HCT116 (cell line): ENCODE measurements at regions not wholly inside any gene's neighbourhood (a gene's known extent, or its start where the extent isn't known, plus 50 kb on each side); places are given as distances from the start of the nearest gene placed in this dataset.

ENCODE experiments used
- ATAC-seq: fragments of 200-7000 bp; cut with Tn5 transposase; 2 replicates; pipeline ENCODE4 v1.9.1; 2020; ENCODE audit warnings: mild to moderate bottlenecking, moderate library complexity
- BruUV-seq: library from RNA; stranded (reverse); fragments of 400-500 nt; replicated peaks from 2 replicates; lab custom pipeline; 2021; lab: Mats Ljungman, UMichigan
- CTCF ChIA-PET: fragments of 300-600 bp; sonication (Branson Sonifier 250); formaldehyde crosslinking; loops from one replicate; lab custom pipeline; 2021; ENCODE audit warnings: antibody characterized with exemption; lab: Charles Lee
- POLR2A ChIA-PET: fragments of 300-600, 350-600 bp; sonication (Branson Sonifier 250); formaldehyde crosslinking; loops from one replicate; lab custom pipeline; 2021; ENCODE audit warnings: antibody characterized with exemption; lab: Charles Lee
- RAD21 ChIA-PET, 2 experiments: fragments of 300-600 bp; sonication (Branson Sonifier 250); formaldehyde crosslinking; loops; one replicate each; lab custom pipeline; 2023; ENCODE audit warnings: low total read pairs in 2 of 2; ENCODE audit not compliant: uncharacterized antibody in 2 of 2, unreplicated experiment in 2 of 2, low non-redundant PET in 1 of 2; lab: Charles Lee
- DNase-seq: peaks from one replicate; pipeline ENCODE4 v3.0.0-alpha.2; 2010; ENCODE audit warnings: low read depth, low spot score
- H2AFZ ChIP-seq: fragments of 200-600 bp; shearing (Covaris generic), sonication (generic); 2 replicates; pipeline ENCODE4 v1.6.1; 2017; ENCODE audit warnings: low read depth, mixed run types, mixed read lengths, antibody characterized with exemption, low read length; ENCODE audit not compliant: poor library complexity, severe bottlenecking
- H3K27ac ChIP-seq: 2 replicates; pipeline ENCODE4 v1.5.1; 2012; ENCODE audit warnings: low read depth, low read length
- H3K27me3 ChIP-seq: fragments of 200-600 bp; sonication (generic); 2 replicates; pipeline ENCODE4 v1.6.1; 2016; ENCODE audit warnings: mixed run types, low read length, mixed read lengths; ENCODE audit not compliant: insufficient read depth
- H3K36me3 ChIP-seq, 2 experiments: fragments of 200-500 bp in 1 of 2; fragments of 200-600 bp in 1 of 2; sonication (Bioruptor generic) in 1 of 2; sonication (generic) in 1 of 2; 2 replicates each; pipeline versions ENCODE4 v1.5.1 to v1.6.1; 2014 to 2016; ENCODE audit warnings: low read length in 2 of 2, inconsistent platforms in 1 of 2, mixed read lengths in 1 of 2, mixed run types in 1 of 2; ENCODE audit not compliant: insufficient read depth in 2 of 2, control insufficient read depth in 1 of 2
- H3K4me1 ChIP-seq, 2 experiments: fragments of 200-600 bp in 1 of 2; sonication (generic) in 1 of 2; 2 replicates each; pipeline versions ENCODE4 v1.5.1 to v1.6.1; 2012 to 2017; ENCODE audit warnings: low read length in 2 of 2, inconsistent platforms in 1 of 2, mild to moderate bottlenecking in 1 of 2, mixed read lengths in 1 of 2, mixed run types in 1 of 2, moderate library complexity in 1 of 2; ENCODE audit not compliant: insufficient read depth in 2 of 2, control insufficient read depth in 1 of 2
- H3K4me2 ChIP-seq: fragments of 200-600 bp; sonication (generic); 2 replicates; pipeline ENCODE4 v1.6.1; 2017; ENCODE audit warnings: mixed run types, low read length, mixed read lengths
- H3K4me3 ChIP-seq, 2 experiments: fragments of 200-600 bp in 1 of 2; sonication (generic) in 1 of 2; replicated peaks in 1 of 2; 2 replicates each; pipeline ENCODE4 v1.5.1; 2011 to 2016; ENCODE audit warnings: low read length in 2 of 2, control low read depth in 1 of 2, low read depth in 1 of 2, mild to moderate bottlenecking in 1 of 2, mixed read lengths in 1 of 2, mixed run types in 1 of 2
- H3K79me2 ChIP-seq: fragments of 200-600 bp; sonication (generic); 2 replicates; pipeline ENCODE4 v1.6.1; 2017; ENCODE audit warnings: mild to moderate bottlenecking, mixed run types, low read length, moderate library complexity, mixed read lengths; ENCODE audit not compliant: insufficient read depth
- H3K9ac ChIP-seq: fragments of 200-600 bp; sonication (generic); 2 replicates; pipeline ENCODE4 v1.6.1; 2016; ENCODE audit warnings: low read length, mixed read lengths
- H3K9me2 ChIP-seq: fragments of 200-600 bp; sonication (generic), shearing (Covaris generic); 2 replicates; pipeline ENCODE4 v1.6.1; 2017; ENCODE audit warnings: mixed run types, mild to moderate bottlenecking, moderate library complexity; ENCODE audit not compliant: insufficient read depth
- H3K9me3 ChIP-seq, 2 experiments: fragments of 200-500 bp in 1 of 2; fragments of 200-600 bp in 1 of 2; sonication (Bioruptor generic) in 1 of 2; sonication (generic) in 1 of 2; 2 replicates each; pipeline ENCODE4 v1.6.1; 2014 to 2017; ENCODE audit warnings: low read length in 2 of 2, mixed read lengths in 2 of 2, inconsistent platforms in 1 of 2, low read depth in 1 of 2, mild to moderate bottlenecking in 1 of 2, mixed run types in 1 of 2, moderate library complexity in 1 of 2; ENCODE audit not compliant: control insufficient read depth in 1 of 2, insufficient read depth in 1 of 2
- H4K20me1 ChIP-seq: fragments of 200-600 bp; sonication (generic), shearing (Covaris generic); 2 replicates; pipeline ENCODE4 v1.6.1; 2017; ENCODE audit warnings: mixed run types, mild to moderate bottlenecking, moderate library complexity; ENCODE audit not compliant: insufficient read depth
- CBX3 ChIP-seq: IDR thresholded peaks from 2 replicates; pipeline ENCODE4 v1.6.1; 2012; ENCODE audit warnings: low read depth
- FOSL1 ChIP-seq: IDR thresholded peaks from 2 replicates; pipeline ENCODE4 v1.6.1; 2012; ENCODE audit warnings: low read depth
- POLR2A ChIP-seq: IDR thresholded peaks from 2 replicates; pipeline ENCODE4 v1.7.0; 2011; ENCODE audit warnings: borderline replicate concordance; ENCODE audit not compliant: insufficient read depth, insufficient read length; ENCODE audit errors: extremely low read depth
- POLR2AphosphoS5 ChIP-seq: IDR thresholded peaks from 2 replicates; pipeline ENCODE4 v1.6.1; 2011; ENCODE audit warnings: mild to moderate bottlenecking, low read depth, low read length, moderate library complexity
- RAD21 ChIP-seq: IDR thresholded peaks from 2 replicates; pipeline ENCODE4 v1.6.1; 2012; ENCODE audit warnings: low read depth, mild to moderate bottlenecking
- SIN3A ChIP-seq: IDR thresholded peaks from 2 replicates; pipeline ENCODE4 v1.6.1; 2012; ENCODE audit warnings: low read depth
- SP1 ChIP-seq: IDR thresholded peaks from 2 replicates; pipeline ENCODE4 v1.6.1; 2012; ENCODE audit warnings: low read depth
- SRF ChIP-seq: IDR thresholded peaks from 2 replicates; pipeline ENCODE4 v1.6.1; 2012; ENCODE audit warnings: low read depth
- YY1 ChIP-seq: IDR thresholded peaks from 2 replicates; pipeline ENCODE4 v1.6.1; 2011; ENCODE audit warnings: low read length, low read depth, moderate library complexity, mild to moderate bottlenecking; ENCODE audit not compliant: insufficient replicate concordance; ENCODE audit errors: extremely low read depth
- ZNF274 ChIP-seq: fragments of 200-500 bp; sonication (Bioruptor generic); IDR thresholded peaks from 2 replicates; pipeline ENCODE4 v1.6.1; 2014; ENCODE audit warnings: mild to moderate bottlenecking, low read depth, low read length, inconsistent platforms
- intact Hi-C: fragments of 100-400 bp; cut with micrococcal nuclease; formaldehyde crosslinking; loops from 2 replicates; pipeline ENCODE4 v1.10.0; 2022
- TF ChIP-seq, protein P1 (sequence below): IDR thresholded peaks from 2 replicates; pipeline ENCODE4 v1.6.1; 2011; ENCODE audit warnings: mild to moderate bottlenecking, low read length, moderate library complexity; ENCODE audit not compliant: insufficient replicate concordance; ENCODE audit errors: extremely low read depth

DNA sequence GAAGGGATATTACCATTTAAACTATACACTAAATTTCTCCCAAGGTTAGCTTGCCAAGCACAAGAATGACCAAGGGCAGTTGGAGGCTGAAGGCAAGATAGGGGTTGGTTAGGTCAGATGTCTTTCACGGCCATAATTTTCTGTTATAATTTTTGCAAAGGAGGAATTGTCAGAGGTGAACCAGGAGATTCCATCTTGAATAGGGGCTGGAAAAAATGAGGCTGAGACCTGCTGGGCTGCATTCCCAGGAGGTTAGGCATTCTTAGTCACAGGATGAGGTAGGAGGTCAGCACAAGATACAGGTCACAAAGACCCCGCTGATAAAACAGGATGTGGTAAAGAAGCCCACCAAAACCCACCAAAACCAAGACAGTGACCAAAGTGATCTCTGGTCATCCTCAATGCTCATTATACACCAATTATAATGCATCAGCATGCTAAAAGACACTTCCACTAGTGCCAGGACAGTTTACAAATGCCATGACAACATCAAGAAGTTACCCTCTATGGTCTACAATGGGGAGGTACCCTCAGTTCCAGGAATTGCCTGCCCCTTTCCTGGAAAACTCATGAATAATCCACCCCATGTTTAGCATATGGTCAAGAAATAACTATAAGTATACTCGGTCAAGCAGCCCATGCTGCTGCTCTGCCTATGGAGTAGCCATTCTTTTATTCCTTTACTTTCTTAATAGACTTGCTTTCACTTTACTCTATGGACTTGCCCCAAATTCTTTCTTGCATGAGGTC is 371.8 kb upstream of the SULF2 start:
- no TSS peak for BruUV-seq
- H3K4me1 ChIP-seq, result peaks cover 0 to 8% of the 10 kb centered on the region in 2 experiments; a peak in 1 of 4 replicates
- intact Hi-C loops, result no loop called here
- no peak overlapping the region for H3K4me3 ChIP-seq
- ChIA-PET CTCF (no interaction called here), RAD21 (no interaction called here), POLR2A (no interaction called here)
- H3K9me3 ChIP-seq, result 0 out of 4 replicates have a peak, but pooled peaks cover 0 to 5% of the 10 kb centered on the region in 2 experiments
- H3K79me2 ChIP-seq, result no peaks in the 10 kb centered on the region
- H3K9me2 ChIP-seq, result no peaks in the 10 kb centered on the region
- peaks cover 34% of the 10 kb centered on the region for H3K27me3 ChIP-seq
- no peaks in the 10 kb centered on the region for H4K20me1 ChIP-seq
- no peak overlapping the region for H2AFZ ChIP-seq
- TF ChIP-seq FOSL1 (peak; percentile 24; the same call in 1 of the 2 replicates), SP1 (no peak)
- H3K36me3 ChIP-seq, result no peaks in the 10 kb centered on the region
- no peak overlapping the region for H3K27ac ChIP-seq
- ATAC-seq (no peak), DNase-seq (no peak)
- H3K4me2 ChIP-seq, result no peak overlapping the region
- H3K9ac ChIP-seq, result no peak overlapping the region

DNA sequence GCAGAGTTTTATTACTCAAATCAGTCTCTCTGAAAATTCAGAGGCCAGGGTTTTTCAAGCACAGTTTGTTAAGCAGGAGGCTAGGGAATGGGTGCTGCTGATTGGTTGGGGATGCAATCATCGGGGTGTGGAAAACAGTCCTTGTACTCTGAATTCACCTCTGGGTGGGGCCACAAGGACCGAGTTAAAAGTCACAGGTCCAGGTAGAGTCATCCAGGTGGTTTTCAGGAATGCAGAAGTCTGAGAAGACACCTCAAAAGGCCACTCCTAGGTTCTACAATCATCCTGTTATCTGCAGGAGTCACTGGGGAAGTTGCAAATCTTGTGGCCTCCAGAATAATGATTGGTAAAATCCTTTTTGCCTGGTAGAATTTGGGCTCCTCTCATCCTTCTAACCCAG is 371.2 kb upstream of the SULF2 start:
- intact Hi-C loops, result no loop called here
- no peaks in the 10 kb centered on the region for H3K36me3 ChIP-seq
- ChIA-PET POLR2A (no interaction called here), RAD21 (no interaction called here), CTCF (no interaction called here)
- no peaks in the 10 kb centered on the region for H3K79me2 ChIP-seq
- H2AFZ ChIP-seq, result no peak overlapping the region
- 0 out of 4 replicates have a peak, but pooled peaks cover 0 to 5% of the 10 kb centered on the region in 2 experiments for H3K9me3 ChIP-seq
- H3K27ac ChIP-seq, result no peak overlapping the region
- H4K20me1 ChIP-seq, result no peaks in the 10 kb centered on the region
- peaks cover 37% of the 10 kb centered on the region for H3K27me3 ChIP-seq
- ATAC-seq (no peak), DNase-seq (no peak)
- no peak for TF ChIP-seq SIN3A
- TF ChIP-seq, protein P1, sequence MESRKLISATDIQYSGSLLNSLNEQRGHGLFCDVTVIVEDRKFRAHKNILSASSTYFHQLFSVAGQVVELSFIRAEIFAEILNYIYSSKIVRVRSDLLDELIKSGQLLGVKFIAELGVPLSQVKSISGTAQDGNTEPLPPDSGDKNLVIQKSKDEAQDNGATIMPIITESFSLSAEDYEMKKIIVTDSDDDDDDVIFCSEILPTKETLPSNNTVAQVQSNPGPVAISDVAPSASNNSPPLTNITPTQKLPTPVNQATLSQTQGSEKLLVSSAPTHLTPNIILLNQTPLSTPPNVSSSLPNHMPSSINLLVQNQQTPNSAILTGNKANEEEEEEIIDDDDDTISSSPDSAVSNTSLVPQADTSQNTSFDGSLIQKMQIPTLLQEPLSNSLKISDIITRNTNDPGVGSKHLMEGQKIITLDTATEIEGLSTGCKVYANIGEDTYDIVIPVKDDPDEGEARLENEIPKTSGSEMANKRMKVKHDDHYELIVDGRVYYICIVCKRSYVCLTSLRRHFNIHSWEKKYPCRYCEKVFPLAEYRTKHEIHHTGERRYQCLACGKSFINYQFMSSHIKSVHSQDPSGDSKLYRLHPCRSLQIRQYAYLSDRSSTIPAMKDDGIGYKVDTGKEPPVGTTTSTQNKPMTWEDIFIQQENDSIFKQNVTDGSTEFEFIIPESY, result no peak
- TF ChIP-seq SRF, result no peak
- no peak for TF ChIP-seq CBX3
- TF ChIP-seq ZNF274, result no peak
- no peak for TF ChIP-seq POLR2A
- TF ChIP-seq FOSL1, result no peak
- TF ChIP-seq RAD21, result no peak
- no peak for TF ChIP-seq POLR2AphosphoS5
- TF ChIP-seq YY1, result no peak
- no peak overlapping the region for H3K9ac ChIP-seq
- H3K9me2 ChIP-seq, result no peaks in the 10 kb centered on the region
- no peak overlapping the region for H3K4me2 ChIP-seq
- no peak overlapping the region for H3K4me3 ChIP-seq
- BruUV-seq, result no TSS peak
- H3K4me1 ChIP-seq, result peaks cover 0 to 8% of the 10 kb centered on the region in 2 experiments; a peak in 1 of 4 replicates
